ENCODE measurements at regions not wholly inside any gene's neighbourhood (a gene's known extent, or its start where the extent isn't known, plus 50 kb on each side); places are given as distances from the start of the nearest gene placed in this dataset.

GRCh38 chr11:109547356-109548027, 125.5 kb downstream of the C11orf87 start:
- H2AFZ ChIP-seq (ENCODE audit: control insufficient read depth, low read length) = no peak overlapping the region
- dilution Hi-C loops (cut with MboI; ENCODE audit: extremely low pct_ligation_motif_present, low sequenced_read_pairs) = no loop called here

DNA sequence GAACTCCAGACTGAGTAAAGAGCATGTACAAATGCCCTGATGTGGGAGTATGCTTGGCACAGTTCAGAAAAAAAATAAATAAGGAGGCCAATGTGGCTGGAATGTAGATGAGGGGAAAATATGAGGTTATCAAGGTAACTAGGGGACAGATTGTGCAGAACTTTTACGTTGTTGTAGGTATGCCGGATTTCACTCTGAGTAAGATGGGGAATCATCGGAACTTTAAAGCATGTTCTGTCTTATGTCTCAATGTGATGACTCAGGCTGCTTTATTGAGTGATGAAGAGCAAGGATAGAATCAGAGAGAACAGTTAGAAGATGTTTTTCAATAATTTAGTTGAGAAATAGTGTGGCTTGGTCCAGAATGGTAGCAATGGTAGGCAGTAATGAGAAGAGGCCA, 130.4 kb downstream of the C11orf87 start:
- TF ChIP-seq EZH2 (IDR thresholded peaks at IDR 0.05; ENCODE audit: low read length) = no peak
- TF ChIP-seq, protein P1, sequence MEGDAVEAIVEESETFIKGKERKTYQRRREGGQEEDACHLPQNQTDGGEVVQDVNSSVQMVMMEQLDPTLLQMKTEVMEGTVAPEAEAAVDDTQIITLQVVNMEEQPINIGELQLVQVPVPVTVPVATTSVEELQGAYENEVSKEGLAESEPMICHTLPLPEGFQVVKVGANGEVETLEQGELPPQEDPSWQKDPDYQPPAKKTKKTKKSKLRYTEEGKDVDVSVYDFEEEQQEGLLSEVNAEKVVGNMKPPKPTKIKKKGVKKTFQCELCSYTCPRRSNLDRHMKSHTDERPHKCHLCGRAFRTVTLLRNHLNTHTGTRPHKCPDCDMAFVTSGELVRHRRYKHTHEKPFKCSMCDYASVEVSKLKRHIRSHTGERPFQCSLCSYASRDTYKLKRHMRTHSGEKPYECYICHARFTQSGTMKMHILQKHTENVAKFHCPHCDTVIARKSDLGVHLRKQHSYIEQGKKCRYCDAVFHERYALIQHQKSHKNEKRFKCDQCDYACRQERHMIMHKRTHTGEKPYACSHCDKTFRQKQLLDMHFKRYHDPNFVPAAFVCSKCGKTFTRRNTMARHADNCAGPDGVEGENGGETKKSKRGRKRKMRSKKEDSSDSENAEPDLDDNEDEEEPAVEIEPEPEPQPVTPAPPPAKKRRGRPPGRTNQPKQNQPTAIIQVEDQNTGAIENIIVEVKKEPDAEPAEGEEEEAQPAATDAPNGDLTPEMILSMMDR (optimal IDR thresholded peaks at IDR 0.05 in 1 of 3, IDR thresholded peaks at IDR 0.05 in 1 of 3, conservative IDR thresholded peaks at IDR 0.05 in 1 of 3; ENCODE audit: extremely low read depth in 1 of 3, insufficient read depth in 2 of 3, low read length in 3 of 3) = no peak
- no peak overlapping the region for H3K4me2 ChIP-seq (ENCODE audit: control insufficient read depth, extremely low read depth, insufficient read depth, low read depth, low read length)
- no peaks in the 10 kb centered on the region for H3K27me3 ChIP-seq (ENCODE audit: control insufficient read depth, extremely low read depth, insufficient read depth, low read length)
- dilution Hi-C loops (cut with MboI; ENCODE audit: extremely low pct_ligation_motif_present, low sequenced_read_pairs) = no loop called here
- H4K20me1 ChIP-seq (ENCODE audit: control insufficient read depth, extremely low read depth, insufficient read depth, low read length) = no peaks in the 10 kb centered on the region
- no peak overlapping the region for H3K4me3 ChIP-seq (ENCODE audit: control insufficient read depth in 2 of 3, extremely low read depth in 1 of 3, insufficient read depth in 2 of 3, low read depth in 1 of 3, low read length in 3 of 3)
- H2AFZ ChIP-seq (ENCODE audit: control insufficient read depth, low read length) = no peak overlapping the region
- H3K9me1 ChIP-seq (ENCODE audit: control insufficient read depth, extremely low read depth, insufficient read depth, low read length) = no peaks in the 10 kb centered on the region
- no peaks in the 10 kb centered on the region for H3K79me2 ChIP-seq (ENCODE audit: control insufficient read depth, insufficient read depth, low read length)
- peaks cover 8% of the 10 kb centered on the region for H3K4me1 ChIP-seq (ENCODE audit: control insufficient read depth, extremely low read depth, insufficient read depth, low read length)
- DNase-seq (ENCODE audit: low read depth, low spot score) (no peak), FAIRE-seq (peak; percentile 9)
- no peak overlapping the region for H3K9ac ChIP-seq (ENCODE audit: control insufficient read depth, extremely low read depth, insufficient read depth, low read length)
- no peaks in the 10 kb centered on the region for H3K36me3 ChIP-seq (ENCODE audit: control insufficient read depth in 2 of 2, extremely low read depth in 1 of 2, insufficient read depth in 2 of 2, low read length in 2 of 2)
- no peaks in the 10 kb centered on the region for H3K9me3 ChIP-seq (ENCODE audit: control insufficient read depth, low read depth, low read length)
- no peak overlapping the region for H3K27ac ChIP-seq (ENCODE audit: control insufficient read depth, insufficient read depth, low read length)

More at GRCh38 chr11:109547356-109548027, 125.5 kb downstream of the C11orf87 start:
- Histone ChIP-seq H3K4me1 (ENCODE audit: control insufficient read depth, extremely low read depth, insufficient read depth, low read length) (peaks cover 9% of the 10 kb centered on the region), H4K20me1 (ENCODE audit: control insufficient read depth, extremely low read depth, insufficient read depth, low read length) (no peaks in the 10 kb centered on the region), H3K9ac (ENCODE audit: control insufficient read depth, extremely low read depth, insufficient read depth, low read length) (no peak overlapping the region), H3K4me3 (ENCODE audit: control insufficient read depth in 2 of 3, extremely low read depth in 1 of 3, insufficient read depth in 2 of 3, low read depth in 1 of 3, low read length in 3 of 3) (no peak overlapping the region), H3K9me1 (ENCODE audit: control insufficient read depth, extremely low read depth, insufficient read depth, low read length) (no peaks in the 10 kb centered on the region), H3K36me3 (ENCODE audit: control insufficient read depth in 2 of 2, extremely low read depth in 1 of 2, insufficient read depth in 2 of 2, low read length in 2 of 2) (no peaks in the 10 kb centered on the region), H3K79me2 (ENCODE audit: control insufficient read depth, insufficient read depth, low read length) (no peaks in the 10 kb centered on the region), H3K9me3 (ENCODE audit: control insufficient read depth, low read depth, low read length) (no peaks in the 10 kb centered on the region), H3K4me2 (ENCODE audit: control insufficient read depth, extremely low read depth, insufficient read depth, low read depth, low read length) (peak overlapping the region; percentile 59), H3K27ac (ENCODE audit: control insufficient read depth, insufficient read depth, low read length) (peak overlapping the region; percentile 13), H3K27me3 (ENCODE audit: control insufficient read depth, extremely low read depth, insufficient read depth, low read length) (no peaks in the 10 kb centered on the region)
- FAIRE-seq (peak; percentile 69), DNase-seq (ENCODE audit: low read depth, low spot score) (no peak)
- TF ChIP-seq, protein P1 (optimal IDR thresholded peaks at IDR 0.05 in 1 of 3, IDR thresholded peaks at IDR 0.05 in 1 of 3, conservative IDR thresholded peaks at IDR 0.05 in 1 of 3; ENCODE audit: extremely low read depth in 1 of 3, insufficient read depth in 2 of 3, low read length in 3 of 3) = no peak
- no peak for TF ChIP-seq EZH2 (IDR thresholded peaks at IDR 0.05; ENCODE audit: low read length)
